ENCODE measurements at regions not wholly inside any gene's neighbourhood (a gene's known extent, or its start where the extent isn't known, plus 50 kb on each side); places are given as distances from the start of the nearest gene placed in this dataset.

GRCh38 chr14:43172899-43173548 lies 1334.1 kb downstream of the FSCB start:
- Histone ChIP-seq H2AFZ (ENCODE audit: low read depth, low read length) (no peak overlapping the region), H3K36me3 (ENCODE audit: control insufficient read depth in 2 of 2, extremely low read depth in 1 of 2, insufficient read depth in 2 of 2, low read length in 2 of 2) (no peaks in the 10 kb centered on the region), H3K9me1 (replicated peaks; ENCODE audit: control insufficient read depth, extremely low read depth, insufficient read depth, low read length) (no peaks in the 10 kb centered on the region), H3K9ac (replicated peaks; ENCODE audit: extremely low read depth, insufficient read depth, low read length) (no peak overlapping the region), H3K4me1 (ENCODE audit: control insufficient read depth, extremely low read depth, insufficient read depth, low read length) (no peaks in the 10 kb centered on the region), H3K9me3 (replicated peaks; ENCODE audit: control insufficient read depth, insufficient read depth, low read length) (peaks cover 2% of the 10 kb centered on the region), H3K27ac (ENCODE audit: insufficient read depth, low read depth, low read length) (no peak overlapping the region), H3K4me2 (ENCODE audit: insufficient read depth, low read length) (no peak overlapping the region), H4K20me1 (replicated peaks; ENCODE audit: control insufficient read depth, extremely low read depth, insufficient read depth, low read length) (no peaks in the 10 kb centered on the region), H3K79me2 (ENCODE audit: control insufficient read depth, insufficient read depth, low read length) (no peaks in the 10 kb centered on the region), H3K27me3 (ENCODE audit: control insufficient read depth in 2 of 2, insufficient read depth in 2 of 2, low read length in 2 of 2) (no peaks in the 10 kb centered on the region), H3K4me3 (replicated peaks in 1 of 3; ENCODE audit: insufficient read depth in 1 of 3, low read depth in 1 of 3, low read length in 3 of 3) (no peak overlapping the region)
- intact Hi-C loops (cut with micrococcal nuclease): no loop called here
- BruUV-seq (replicated peaks): no TSS peak
- TF ChIP-seq GATA2 (IDR thresholded peaks at IDR 0.05; ENCODE audit: insufficient read depth, insufficient read length, low read depth, low read length) (no peak), MAX (IDR thresholded peaks at IDR 0.05; ENCODE audit: insufficient read depth, insufficient read length) (no peak), JUN (IDR thresholded peaks at IDR 0.05; ENCODE audit: borderline replicate concordance, insufficient read depth, insufficient read length, low read depth) (no peak)
- no peak for DNase-seq (ENCODE audit: low read depth, low spot score)
- CTCF ChIA-PET: interaction anchor here (1.2 kb wide), 1 partner anchor 10 kb away, joined by 3 read pairs; no protein-coding TSS in a partner anchor
- POLR2A ChIA-PET: no interaction called here
- no peak for FAIRE-seq
- dilution Hi-C loops (cut with MboI; ENCODE audit: extremely low pct_ligation_motif_present, low sequenced_read_pairs): no loop called here

GRCh38 chr14:43169722-43170121 lies 1337.4 kb downstream of the FSCB start:
- H3K27me3 ChIP-seq (ENCODE audit: control insufficient read depth in 2 of 2, insufficient read depth in 2 of 2, low read length in 2 of 2): no peaks in the 10 kb centered on the region
- no peak overlapping the region for H3K4me2 ChIP-seq (ENCODE audit: insufficient read depth, low read length)
- no peak for FAIRE-seq
- intact Hi-C loops (cut with micrococcal nuclease) (no loop called here), dilution Hi-C loops (cut with MboI; ENCODE audit: extremely low pct_ligation_motif_present, low sequenced_read_pairs) (no loop called here)
- no TSS peak for BruUV-seq (replicated peaks)
- no peaks in the 10 kb centered on the region for H4K20me1 ChIP-seq (replicated peaks; ENCODE audit: control insufficient read depth, extremely low read depth, insufficient read depth, low read length)
- no peaks in the 10 kb centered on the region for H3K4me1 ChIP-seq (ENCODE audit: control insufficient read depth, extremely low read depth, insufficient read depth, low read length)
- no peaks in the 10 kb centered on the region for H3K36me3 ChIP-seq (ENCODE audit: control insufficient read depth in 2 of 2, extremely low read depth in 1 of 2, insufficient read depth in 2 of 2, low read length in 2 of 2)
- H2AFZ ChIP-seq (ENCODE audit: low read depth, low read length): no peak overlapping the region
- no peak overlapping the region for H3K4me3 ChIP-seq (replicated peaks in 1 of 3; ENCODE audit: insufficient read depth in 1 of 3, low read depth in 1 of 3, low read length in 3 of 3)
- TF ChIP-seq MYC (IDR thresholded peaks at IDR 0.05; ENCODE audit: low read depth, low read length): no peak
- TF ChIP-seq EZH2 (IDR thresholded peaks at IDR 0.05; ENCODE audit: borderline replicate concordance, low read depth, low read length, severe bottlenecking): no peak
- H3K9ac ChIP-seq (replicated peaks; ENCODE audit: extremely low read depth, insufficient read depth, low read length): no peak overlapping the region
- H3K27ac ChIP-seq (ENCODE audit: insufficient read depth, low read depth, low read length): no peak overlapping the region
- CTCF ChIA-PET: no interaction called here
- POLR2A ChIA-PET: no interaction called here
- H3K9me3 ChIP-seq (replicated peaks; ENCODE audit: control insufficient read depth, insufficient read depth, low read length): no peaks in the 10 kb centered on the region
- no peak for DNase-seq (ENCODE audit: low read depth, low spot score)
- H3K79me2 ChIP-seq (ENCODE audit: control insufficient read depth, insufficient read depth, low read length): no peaks in the 10 kb centered on the region
- no peaks in the 10 kb centered on the region for H3K9me1 ChIP-seq (replicated peaks; ENCODE audit: control insufficient read depth, extremely low read depth, insufficient read depth, low read length)

Data from endothelial cell of umbilical vein (primary cell).